ENCODE measurements at regions not wholly inside any gene's neighbourhood (a gene's known extent, or its start where the extent isn't known, plus 50 kb on each side); places are given as distances from the start of the nearest gene placed in this dataset.

DNA sequence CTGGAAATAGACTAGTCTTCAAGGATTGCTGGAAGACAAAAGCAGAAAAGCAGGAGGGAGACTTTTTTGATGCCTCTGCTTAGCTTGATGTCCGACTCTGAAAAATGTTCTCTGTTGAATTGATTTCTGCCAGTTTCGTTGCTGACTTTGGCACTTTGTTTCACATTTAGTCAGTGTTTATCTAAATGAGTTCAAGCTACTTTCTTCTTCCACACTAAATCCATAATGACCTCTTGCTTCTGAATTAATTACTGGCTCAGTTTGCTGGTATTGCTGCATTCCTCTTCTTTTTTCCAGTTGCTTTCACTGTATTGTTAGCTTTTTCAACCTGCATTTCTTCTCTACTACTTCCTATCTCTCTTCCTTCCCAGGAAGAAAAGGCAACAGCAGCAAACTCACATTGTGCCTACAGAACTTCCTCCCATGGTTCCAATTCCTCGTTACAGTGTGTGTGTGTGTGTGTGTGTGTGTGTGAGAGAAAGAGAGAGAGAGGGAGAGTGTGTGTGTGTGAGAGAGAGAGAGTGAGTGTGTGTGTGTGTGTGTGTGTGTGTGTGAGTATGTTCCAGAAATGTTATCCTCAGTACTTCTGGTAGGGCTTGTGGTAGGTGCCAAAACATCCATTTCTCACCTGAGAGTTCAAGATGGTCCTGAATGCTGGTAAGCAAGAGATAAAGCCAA, 234.8 kb downstream of the CSNK1G3 start:
- no peaks in the 10 kb centered on the region for H3K27me3 Mint-ChIP-seq
- no peak for DNase-seq
- H3K4me1 Mint-ChIP-seq, result no peaks in the 10 kb centered on the region
- no peak for ATAC-seq
- no peak overlapping the region for H3K27ac Mint-ChIP-seq
- H3K9me3 ChIP-seq (ENCODE audit: control insufficient read depth, low read length, poor library complexity, severe bottlenecking), result no peaks in the 10 kb centered on the region
- H3K4me3 Mint-ChIP-seq, result no peak overlapping the region
- H3K36me3 Mint-ChIP-seq (ENCODE audit: low read depth), result no peaks in the 10 kb centered on the region

DNA sequence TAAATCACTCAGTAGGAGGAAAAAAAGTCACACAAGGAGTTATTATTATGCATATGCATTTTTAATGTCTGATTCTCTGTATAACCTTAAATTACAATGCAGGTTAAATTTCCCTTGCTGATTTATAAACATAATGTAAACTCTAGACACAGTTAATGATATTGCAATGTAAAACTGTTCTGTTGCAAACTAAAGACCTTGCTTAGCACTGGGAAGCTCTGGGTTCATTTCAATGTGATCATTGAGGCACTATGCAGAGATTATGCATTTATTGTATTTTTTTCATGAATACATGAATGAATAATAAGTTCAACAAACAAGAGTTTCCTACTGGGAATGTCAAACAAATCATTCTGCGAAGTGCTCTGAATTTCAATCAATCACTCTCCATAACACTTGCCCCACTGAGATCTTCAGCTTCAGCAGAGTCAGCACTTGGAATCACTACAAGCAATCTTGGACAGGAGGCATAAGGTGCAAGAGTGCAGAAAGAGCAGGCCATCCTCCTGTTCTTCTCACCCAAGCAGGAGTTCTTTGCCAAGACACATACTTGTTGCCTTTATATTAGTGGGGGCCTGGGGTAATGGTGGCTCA, 232.1 kb downstream of the CSNK1G3 start:
- no peak overlapping the region for H3K27ac Mint-ChIP-seq
- H3K9me3 ChIP-seq (ENCODE audit: control insufficient read depth, low read length, poor library complexity, severe bottlenecking), result no peaks in the 10 kb centered on the region
- no peak for ATAC-seq
- H3K4me1 Mint-ChIP-seq, result no peaks in the 10 kb centered on the region
- H3K4me3 Mint-ChIP-seq, result no peak overlapping the region
- DNase-seq, result no peak
- no peaks in the 10 kb centered on the region for H3K36me3 Mint-ChIP-seq (ENCODE audit: low read depth)
- H3K27me3 Mint-ChIP-seq, result no peaks in the 10 kb centered on the region

DNA sequence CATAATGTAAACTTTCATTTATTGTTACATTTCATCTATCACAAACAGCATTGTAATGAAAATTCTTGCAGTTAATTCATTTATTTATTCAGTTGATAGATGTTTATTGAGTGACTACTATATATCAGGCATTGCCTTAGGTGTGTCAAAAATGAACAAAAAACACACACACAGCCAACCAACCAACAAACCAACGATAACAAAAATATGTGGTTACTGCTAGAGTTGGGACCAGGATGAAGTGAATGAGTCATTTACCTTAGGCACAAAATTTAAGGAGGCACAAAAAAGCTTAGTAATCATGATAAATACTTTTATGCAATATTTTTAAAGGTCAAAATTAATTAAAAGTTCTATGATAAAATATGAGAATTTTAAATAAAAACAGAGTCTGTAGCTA, 223.4 kb downstream of the CSNK1G3 start:
- no peak for DNase-seq
- H3K9me3 ChIP-seq (ENCODE audit: control insufficient read depth, low read length, poor library complexity, severe bottlenecking), result no peaks in the 10 kb centered on the region
- no peaks in the 10 kb centered on the region for H3K4me1 Mint-ChIP-seq
- no peak for ATAC-seq
- H3K27ac Mint-ChIP-seq, result no peak overlapping the region
- no peaks in the 10 kb centered on the region for H3K27me3 Mint-ChIP-seq
- no peaks in the 10 kb centered on the region for H3K36me3 Mint-ChIP-seq (ENCODE audit: low read depth)
- H3K4me3 Mint-ChIP-seq, result no peak overlapping the region

DNA sequence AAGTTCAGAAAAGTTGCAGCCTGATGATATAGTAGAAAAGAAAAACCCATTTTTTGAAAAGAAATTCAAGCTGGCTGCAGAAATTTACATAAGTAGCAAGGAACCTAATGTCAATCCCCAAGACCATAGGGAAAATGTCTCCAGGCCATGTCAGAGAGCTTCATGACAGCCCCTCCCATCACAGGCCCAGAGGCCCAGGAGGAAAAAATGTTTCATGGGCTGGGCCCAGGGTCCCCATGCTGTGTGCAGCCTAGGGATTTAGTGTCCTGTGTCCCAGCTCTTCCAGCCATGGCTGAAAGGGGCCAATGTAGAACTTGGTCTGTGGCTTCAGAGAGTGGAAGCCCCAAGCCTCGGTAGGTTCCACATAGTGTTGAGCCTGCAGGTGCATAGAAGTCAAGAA, 220.3 kb downstream of the CSNK1G3 start:
- ATAC-seq, result no peak
- no peaks in the 10 kb centered on the region for H3K9me3 ChIP-seq (ENCODE audit: control insufficient read depth, low read length, poor library complexity, severe bottlenecking)
- DNase-seq, result no peak
- H3K27me3 Mint-ChIP-seq, result no peaks in the 10 kb centered on the region
- H3K27ac Mint-ChIP-seq, result no peak overlapping the region
- H3K4me1 Mint-ChIP-seq, result no peaks in the 10 kb centered on the region
- no peak overlapping the region for H3K4me3 Mint-ChIP-seq
- no peaks in the 10 kb centered on the region for H3K36me3 Mint-ChIP-seq (ENCODE audit: low read depth)

DNA sequence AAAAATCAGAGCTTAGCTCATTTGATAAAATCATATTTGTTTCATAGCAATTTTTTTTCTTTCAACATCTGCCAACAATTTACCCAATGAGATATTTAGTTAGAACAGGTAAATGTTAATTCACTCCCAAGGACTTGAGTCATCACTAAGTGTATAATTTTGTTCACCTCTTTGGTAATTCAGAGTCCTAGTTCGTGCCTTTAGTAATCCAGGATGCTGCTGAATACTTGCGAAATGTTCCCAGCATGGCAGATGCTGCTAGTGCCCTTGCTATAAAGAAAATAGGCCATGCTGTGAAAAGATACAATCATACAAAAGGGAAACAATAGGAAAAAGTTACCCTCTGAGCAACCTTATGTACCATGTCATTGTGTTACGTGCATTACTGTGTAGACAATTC, 210.5 kb downstream of the CSNK1G3 start:
- peaks cover 3% of the 10 kb centered on the region for H3K9me3 ChIP-seq (ENCODE audit: control insufficient read depth, low read length, poor library complexity, severe bottlenecking)
- ATAC-seq, result no peak
- no peak for DNase-seq
- Mint-ChIP-seq H3K4me3 (no peak overlapping the region), H3K27ac (no peak overlapping the region), H3K36me3 (ENCODE audit: low read depth) (no peaks in the 10 kb centered on the region), H3K4me1 (no peaks in the 10 kb centered on the region), H3K27me3 (no peaks in the 10 kb centered on the region)

DNA sequence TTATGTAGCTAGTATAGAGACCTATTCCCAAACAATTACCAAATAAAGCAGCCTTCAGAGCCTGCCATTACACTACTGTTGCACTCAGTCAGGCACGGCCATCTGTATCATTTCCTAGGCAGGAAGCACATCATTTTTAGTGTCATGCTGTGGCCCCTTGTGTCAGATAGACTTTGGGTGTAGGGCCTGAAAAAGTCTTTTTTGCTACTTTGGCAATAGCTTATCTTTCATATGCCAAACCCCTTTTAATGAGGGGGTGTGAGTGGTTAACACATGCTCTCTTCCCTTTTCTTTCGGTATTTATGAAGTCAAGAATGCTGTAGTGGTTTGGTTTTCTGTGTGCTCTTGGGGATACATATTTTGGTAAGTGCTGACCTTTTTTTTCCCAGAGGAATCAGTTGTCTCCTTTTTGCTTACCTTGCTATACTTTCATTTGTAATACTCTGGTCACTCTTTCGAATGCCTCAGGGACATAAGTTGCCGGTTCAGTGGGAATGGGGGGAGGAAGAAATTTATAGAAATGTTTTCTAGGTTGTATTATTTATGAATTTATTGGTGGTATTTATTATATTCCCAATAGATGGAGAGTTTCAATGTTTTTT, 209.8 kb downstream of the CSNK1G3 start:
- no peak overlapping the region for H3K27ac Mint-ChIP-seq
- DNase-seq (no peak), ATAC-seq (no peak)
- no peaks in the 10 kb centered on the region for H3K4me1 Mint-ChIP-seq
- H3K9me3 ChIP-seq (ENCODE audit: control insufficient read depth, low read length, poor library complexity, severe bottlenecking), result peaks cover 3% of the 10 kb centered on the region
- no peaks in the 10 kb centered on the region for H3K27me3 Mint-ChIP-seq
- H3K4me3 Mint-ChIP-seq, result no peak overlapping the region
- H3K36me3 Mint-ChIP-seq (ENCODE audit: low read depth), result no peaks in the 10 kb centered on the region

DNA sequence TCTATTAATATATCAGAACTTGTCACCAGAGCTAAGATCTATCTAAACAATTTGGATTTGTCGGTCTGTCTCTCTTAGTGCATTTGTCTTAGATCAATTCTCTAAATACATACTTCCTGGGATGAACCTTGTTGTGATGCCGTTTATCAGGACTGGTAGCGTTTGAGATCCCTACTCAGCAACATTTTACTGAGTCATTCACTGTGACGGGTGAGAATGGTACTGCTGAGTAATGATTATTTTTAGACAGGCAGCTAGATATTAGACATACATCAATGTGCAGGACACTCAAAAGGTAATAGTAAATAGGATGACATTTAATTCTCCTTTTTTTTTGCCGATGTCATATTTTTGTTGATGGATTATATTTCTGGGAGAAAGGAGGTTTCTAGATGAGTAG, 209.0 kb downstream of the CSNK1G3 start:
- Mint-ChIP-seq H3K36me3 (ENCODE audit: low read depth) (no peaks in the 10 kb centered on the region), H3K4me3 (no peak overlapping the region), H3K4me1 (no peaks in the 10 kb centered on the region), H3K27me3 (no peaks in the 10 kb centered on the region), H3K27ac (no peak overlapping the region)
- peaks cover 3% of the 10 kb centered on the region for H3K9me3 ChIP-seq (ENCODE audit: control insufficient read depth, low read length, poor library complexity, severe bottlenecking)
- DNase-seq (no peak), ATAC-seq (no peak)

DNA sequence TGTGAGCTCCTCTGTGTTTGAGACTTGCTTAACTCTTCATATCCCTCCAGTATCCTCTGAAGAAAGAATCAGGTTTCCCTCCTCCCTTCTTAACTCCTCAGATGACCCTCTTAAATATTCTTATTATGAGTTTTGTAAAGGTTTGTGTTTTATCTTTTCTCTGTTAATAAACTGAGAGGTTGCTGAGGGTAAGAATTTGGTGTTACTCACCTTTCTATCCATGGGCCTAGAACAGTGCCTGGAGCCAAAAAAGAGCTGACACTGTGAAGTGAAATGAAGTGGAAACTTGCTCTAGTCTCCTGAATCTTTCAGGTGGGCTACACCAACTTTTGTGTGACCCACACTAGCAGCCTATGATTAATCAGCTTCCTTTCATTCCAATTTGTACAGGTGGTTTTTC, 208.4 kb downstream of the CSNK1G3 start:
- Mint-ChIP-seq H3K36me3 (ENCODE audit: low read depth) (no peaks in the 10 kb centered on the region), H3K27me3 (no peaks in the 10 kb centered on the region), H3K27ac (no peak overlapping the region), H3K4me1 (no peaks in the 10 kb centered on the region), H3K4me3 (no peak overlapping the region)
- ATAC-seq (no peak), DNase-seq (no peak)
- peaks cover 1% of the 10 kb centered on the region for H3K9me3 ChIP-seq (ENCODE audit: control insufficient read depth, low read length, poor library complexity, severe bottlenecking)

DNA sequence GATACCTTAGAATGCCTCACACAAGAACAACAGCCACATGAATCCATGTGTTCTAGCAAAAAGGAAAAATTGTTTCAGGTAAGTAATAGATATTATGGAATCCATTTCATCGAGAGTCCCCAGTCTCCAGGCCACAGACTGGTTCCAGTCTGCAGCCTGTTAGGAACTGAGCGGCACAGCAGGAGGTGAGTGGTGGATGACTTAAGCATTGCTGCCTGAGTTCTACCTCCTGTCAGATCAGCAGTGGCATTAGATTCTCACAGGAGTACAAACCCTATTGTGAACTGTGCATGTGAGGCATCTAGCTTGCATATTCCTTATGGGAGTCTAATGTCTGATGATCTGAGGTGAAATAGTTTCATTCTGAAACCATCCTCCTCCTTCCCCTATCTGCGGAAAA, 207.0 kb downstream of the CSNK1G3 start:
- DNase-seq, result no peak
- ATAC-seq, result no peak
- Mint-ChIP-seq H3K27me3 (no peaks in the 10 kb centered on the region), H3K4me3 (no peak overlapping the region), H3K4me1 (no peaks in the 10 kb centered on the region), H3K27ac (no peak overlapping the region), H3K36me3 (ENCODE audit: low read depth) (no peaks in the 10 kb centered on the region)
- no peaks in the 10 kb centered on the region for H3K9me3 ChIP-seq (ENCODE audit: control insufficient read depth, low read length, poor library complexity, severe bottlenecking)

DNA sequence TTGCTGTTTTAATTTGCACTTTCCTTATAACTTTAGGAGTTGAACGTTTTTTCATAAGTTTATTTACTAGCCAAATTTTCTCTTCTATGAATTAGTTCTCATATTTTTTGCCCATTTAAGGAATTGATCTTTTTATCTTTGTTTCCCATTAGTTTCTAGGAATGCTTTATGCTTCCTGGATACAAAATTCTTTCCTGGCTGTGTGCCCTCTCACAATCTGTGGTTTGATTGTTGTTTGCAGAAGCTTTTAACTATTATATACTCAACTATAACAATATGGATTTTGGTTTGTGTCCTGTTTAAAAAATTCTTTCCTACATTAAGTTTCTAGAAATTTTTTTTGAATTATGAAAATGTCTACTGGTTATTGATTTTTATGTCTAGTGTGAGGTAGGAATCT, 206.3 kb downstream of the CSNK1G3 start:
- no peak overlapping the region for H3K27ac Mint-ChIP-seq
- DNase-seq (no peak), ATAC-seq (no peak)
- H3K27me3 Mint-ChIP-seq, result no peaks in the 10 kb centered on the region
- no peak overlapping the region for H3K4me3 Mint-ChIP-seq
- no peaks in the 10 kb centered on the region for H3K9me3 ChIP-seq (ENCODE audit: control insufficient read depth, low read length, poor library complexity, severe bottlenecking)
- no peaks in the 10 kb centered on the region for H3K36me3 Mint-ChIP-seq (ENCODE audit: low read depth)
- no peaks in the 10 kb centered on the region for H3K4me1 Mint-ChIP-seq

DNA sequence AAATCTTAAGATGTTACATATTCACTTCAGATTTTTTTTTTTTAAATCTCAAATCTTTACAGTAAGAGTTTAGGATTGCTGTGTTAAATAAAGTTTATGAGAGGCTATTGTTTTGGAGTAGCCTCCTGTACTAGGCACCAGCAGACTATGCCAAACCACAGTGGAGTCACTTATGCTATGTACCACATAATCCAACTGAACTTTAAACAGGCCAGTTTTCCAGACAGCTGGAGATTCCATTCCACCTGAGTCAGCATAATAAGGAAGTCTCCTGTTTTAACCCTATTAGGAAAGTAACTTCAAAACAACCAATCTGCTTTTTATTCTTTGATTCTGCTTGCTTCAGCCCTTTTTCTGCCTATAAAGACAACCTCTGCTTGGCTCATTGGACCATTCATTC, 205.2 kb downstream of the CSNK1G3 start:
- Mint-ChIP-seq H3K36me3 (ENCODE audit: low read depth) (no peaks in the 10 kb centered on the region), H3K4me3 (no peak overlapping the region)
- no peak for ATAC-seq

DNA sequence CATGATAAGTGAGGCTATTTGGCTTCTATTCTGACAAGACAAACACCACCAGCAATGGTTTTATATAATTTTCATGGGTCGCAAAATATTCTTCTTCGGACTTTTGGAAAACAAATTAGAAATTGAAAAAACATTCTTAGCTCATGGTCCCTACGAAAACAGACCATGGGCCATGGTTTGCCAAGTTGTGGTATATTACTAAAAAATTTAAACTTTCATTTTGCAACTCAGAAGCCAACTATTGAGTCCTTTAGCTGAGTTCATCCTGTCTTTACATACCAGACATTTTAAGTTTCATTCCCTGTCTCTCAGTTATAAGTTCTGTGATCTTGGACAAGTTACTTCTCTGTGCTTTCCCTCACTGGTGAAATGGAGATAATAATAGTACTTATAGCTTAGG, 198.1 kb downstream of the CSNK1G3 start:
- no peak for ATAC-seq
- H3K9me3 ChIP-seq (ENCODE audit: control insufficient read depth, low read length, poor library complexity, severe bottlenecking), result no peaks in the 10 kb centered on the region
- no peak overlapping the region for H3K4me3 Mint-ChIP-seq
- H3K27ac Mint-ChIP-seq, result no peak overlapping the region
- no peak for DNase-seq
- H3K36me3 Mint-ChIP-seq (ENCODE audit: low read depth), result no peaks in the 10 kb centered on the region
- no peaks in the 10 kb centered on the region for H3K27me3 Mint-ChIP-seq
- no peaks in the 10 kb centered on the region for H3K4me1 Mint-ChIP-seq

More for the DNA sequence above, 205.2 kb downstream of the CSNK1G3 start:
- Mint-ChIP-seq H3K27me3 (no peaks in the 10 kb centered on the region), H3K27ac (no peak overlapping the region), H3K4me1 (no peaks in the 10 kb centered on the region)
- DNase-seq, result no peak
- no peaks in the 10 kb centered on the region for H3K9me3 ChIP-seq (ENCODE audit: control insufficient read depth, low read length, poor library complexity, severe bottlenecking)

DNA sequence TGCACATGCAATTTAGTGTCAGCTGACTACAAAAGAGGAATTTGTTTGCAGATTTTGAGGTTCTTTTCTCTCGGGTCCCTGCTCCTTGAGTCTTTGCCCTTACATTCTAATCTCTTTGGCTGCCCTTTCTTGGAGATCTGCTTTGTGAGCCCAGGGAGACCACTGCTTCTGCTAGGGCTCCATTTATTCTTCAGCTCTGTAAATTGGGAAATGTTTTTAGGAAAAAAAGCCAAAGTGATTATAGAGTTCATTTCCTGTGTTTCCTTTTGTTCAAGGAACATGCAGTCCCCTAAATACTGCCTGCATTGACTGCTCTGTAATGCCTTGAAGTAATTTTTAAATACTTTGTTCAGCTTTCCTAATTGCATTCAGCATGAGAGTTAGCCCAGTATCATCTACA, 197.4 kb downstream of the CSNK1G3 start:
- ATAC-seq (no peak), DNase-seq (no peak)
- Mint-ChIP-seq H3K27ac (no peak overlapping the region), H3K27me3 (no peaks in the 10 kb centered on the region), H3K4me1 (no peaks in the 10 kb centered on the region), H3K36me3 (ENCODE audit: low read depth) (no peaks in the 10 kb centered on the region), H3K4me3 (no peak overlapping the region)
- no peaks in the 10 kb centered on the region for H3K9me3 ChIP-seq (ENCODE audit: control insufficient read depth, low read length, poor library complexity, severe bottlenecking)
